Heart left ventricle (tissue), 16 donors: ENCODE measurements at regions not wholly inside any gene's neighbourhood (a gene's known extent, or its start where the extent isn't known, plus 50 kb on each side); places are given as distances from the start of the nearest gene placed in this dataset.

ENCODE experiments used
- ATAC-seq, 4 donors: fragments of 200-7000 bp; cut with Tn5 transposase; one replicate each; pipeline ENCODE4 v1.9.1; 2020 to 2022; ENCODE audit warnings: moderate library complexity in 4 of 4, mild to moderate bottlenecking in 3 of 4, moderate number of reproducible peaks in 1 of 4
- DNase-seq, 5 donors: peaks; one replicate each; pipeline ENCODE4 v3.0.0-alpha.2; 2020
- H3K27ac ChIP-seq, 12 donors: fragments of 200-600 bp; sonication (generic) in 4 of 12; one replicate each; pipeline versions ENCODE4 v1.5.0 to v1.8.0; 2016 to 2022; ENCODE audit warnings: mild to moderate bottlenecking in 2 of 12
- H3K27me3 ChIP-seq, 9 donors: fragments of 200-600 bp; sonication (generic) in 2 of 9; one replicate each; pipeline versions ENCODE4 v1.5.1 to v1.8.0; 2016 to 2022; ENCODE audit warnings: mild to moderate bottlenecking in 3 of 9
- H3K36me3 ChIP-seq, 9 donors: fragments of 200-600 bp; sonication (generic) in 2 of 9; one replicate each; pipeline versions ENCODE4 v1.5.0 to v1.8.0; 2018 to 2022; ENCODE audit warnings: mild to moderate bottlenecking in 2 of 9
- H3K4me1 ChIP-seq, 12 donors: fragments of 200-600 bp; sonication (generic) in 4 of 12; one replicate each; pipeline versions ENCODE4 v1.5.0 to v1.8.0; 2016 to 2022; ENCODE audit warnings: mild to moderate bottlenecking in 3 of 12
- H3K4me3 ChIP-seq, 12 donors: fragments of 200-600 bp; sonication (generic) in 4 of 12; one replicate each; pipeline versions ENCODE4 v1.5.0 to v1.8.0; 2017 to 2022; ENCODE audit warnings: mild to moderate bottlenecking in 9 of 12, moderate library complexity in 4 of 12
- H3K9me3 ChIP-seq, 12 donors: fragments of 200-600 bp; sonication (generic) in 4 of 12; one replicate each; pipeline versions ENCODE4 v1.5.0 to v1.8.0; 2016 to 2022; ENCODE audit warnings: mild to moderate bottlenecking in 1 of 12
- CTCF ChIP-seq, 12 donors: fragments of 200-600 bp; sonication (generic) in 4 of 12; IDR thresholded peaks; one replicate each; pipeline versions ENCODE4 v1.5.0 to v1.8.0; 2018 to 2022; ENCODE audit warnings: antibody characterized with exemption in 12 of 12, mild to moderate bottlenecking in 5 of 12
- POLR2A ChIP-seq, 2 donors: fragments of 450-650 bp; IDR thresholded peaks; one replicate each; pipeline ENCODE4 v1.6.1; 2017; ENCODE audit warnings: antibody characterized with exemption in 2 of 2, mild to moderate bottlenecking in 2 of 2, moderate library complexity in 2 of 2
- WGBS, 4 donors: extraction: QIAGEN DNeasy Blood & Tissue Kit in 2 of 4; methylation state at CpG; one replicate each; pipeline versions ENCODE4 v1.1.5 to v1.1.7; 2013 to 2018; 5-methylcytosine and 5-hydroxymethylcytosine counted together
- intact Hi-C, 10 donors: fragments of 100-400 bp; cut with DNase I; formaldehyde crosslinking; loops; one replicate each; pipeline versions ENCODE4 v1.11.1 to v1.14.2; 2022
- donor health status: ischemic (EF 13 %, LVEDD 7.1; RV severe dilation, severe dysfunction).
- donor health status: healthy with polysubstance abuse.
- donor health status: DM: no; HTN: yes; CAD: no.
- donor health status: DM: no; HTN: no; CAD: no.
- donor health status: ischemic (EF 25% LVEDD 6.9; RV normal size, moderate dysfunction).
- donor health status: ischemic (EF 25% LVEDD 5.7; RV mildly dilated, moderate dysfunction).
- donor health status: healthy.
- donor health status: DM: yes; HTN: yes; CAD: no.
- donor health status: ischemic (EF 35%, LVEDD 5.7; RV mildly dilated, moderate dysfunction).
- donor health status: nonischemic (EF 11% LVEDD 7.7; RV severe dilation, severe dysfunction).
- donor health status: DM: yes; HTN: yes; CAD: no.
- donor health status: PGD.
- donor health status: ischemic (EF 29% LVEDD 5.4; RV normal size, mild dysfunction).
- donor health status: nonischemic (EF 23%, LVEDD 6.1; RV moderate dilation, normal function).

GRCh38 chr2:30348825-30349224 is 98.2 kb upstream of the LCLAT1 start:
- Histone ChIP-seq H3K4me1 (peaks cover 10 to 67% (median 46%) of the 10 kb centered on the region in 12 donors), H3K27me3 (no peaks in the 10 kb centered on the region), H3K27ac (peak overlapping the region in 11 of 12 donors; percentile 9 to 96 (median 85)), H3K4me3 (peak overlapping the region in 8 of 12 donors; percentile 45 to 63 (median 54)), H3K36me3 (peaks cover 0 to 7% (median 0%) of the 10 kb centered on the region in 9 donors), H3K9me3 (no peaks in the 10 kb centered on the region)
- 83 to 90% (median 85%) methylated on average over 3 of the region's 3 CpGs for WGBS, 4 donors
- intact Hi-C loops: loop anchor here in 7 of 10 donors (2.0 to 10.0 kb wide), 10 partner anchors 58 to 358 kb away; partner anchors contain the start of genes LBH (in 4 of the 7) and LCLAT1 (in 1 of the 7)
- ATAC-seq: peak in 2 of 4 donors; percentile 8 to 22
- peak in 1 of 5 donors; percentile 49 for DNase-seq
- no peak for TF ChIP-seq POLR2A (IDR thresholded peaks at IDR 0.05)

- no peak for ATAC-seq
- 65 to 83% (median 73%) methylated on average over 7 of the region's 7 CpGs for WGBS, 4 donors
- no peaks in the 10 kb centered on the region for H3K9me3 ChIP-seq
- DNase-seq: no peak
- TF ChIP-seq POLR2A (IDR thresholded peaks at IDR 0.05) (no peak), CTCF (IDR thresholded peaks at IDR 0.05) (no peak)
- intact Hi-C loops: loop anchor here in 7 of 10 donors (2.0 to 10.0 kb wide), 12 partner anchors 58 to 358 kb away; partner anchors contain the start of genes LBH (in 4 of the 7) and LCLAT1 (in 2 of the 7)
- H3K4me3 ChIP-seq: no peak overlapping the region
- H3K27me3 ChIP-seq: no peaks in the 10 kb centered on the region
- peaks cover 0 to 7% (median 0%) of the 10 kb centered on the region in 9 donors for H3K36me3 ChIP-seq
- peak overlapping the region in 11 of 12 donors; percentile 18 to 96 (median 85) for H3K27ac ChIP-seq
- H3K4me1 ChIP-seq: peaks cover 10 to 72% (median 46%) of the 10 kb centered on the region in 12 donors
Measured at GRCh38 chr2:30349691-30350090, 97.4 kb upstream of the LCLAT1 start.

- intact Hi-C loops: loop anchor here in 1 of 10 donors (10.0 kb wide), 2 partner anchors 94 to 354 kb away; partner anchors contain the start of gene LCLAT1
- Histone ChIP-seq H3K9me3 (no peaks in the 10 kb centered on the region), H3K4me3 (peak overlapping the region in 1 of 12 donors; percentile 4), H3K27me3 (no peaks in the 10 kb centered on the region), H3K36me3 (peaks cover 0 to 7% (median 0%) of the 10 kb centered on the region in 9 donors), H3K27ac (peak overlapping the region in 11 of 12 donors; percentile 59 to 96 (median 84)), H3K4me1 (peaks cover 10 to 62% (median 39%) of the 10 kb centered on the region in 12 donors)
- 5 to 15% (median 11%) methylated on average over 9 of the region's 9 CpGs for WGBS, 4 donors
- peak; percentile 77 to 84 (median 81) for DNase-seq
- TF ChIP-seq POLR2A (IDR thresholded peaks at IDR 0.05): no peak
- TF ChIP-seq CTCF (IDR thresholded peaks at IDR 0.05): no peak
- peak in 2 of 4 donors; percentile 21 to 47 for ATAC-seq
Measured at GRCh38 chr2:30351116-30351515, 95.9 kb upstream of the LCLAT1 start.

- Histone ChIP-seq H3K36me3 (peaks cover 0 to 7% (median 0%) of the 10 kb centered on the region in 9 donors), H3K27ac (peak overlapping the region in 11 of 12 donors; percentile 59 to 96 (median 84)), H3K4me1 (peaks cover 10 to 56% (median 34%) of the 10 kb centered on the region in 12 donors), H3K9me3 (no peaks in the 10 kb centered on the region), H3K27me3 (no peaks in the 10 kb centered on the region), H3K4me3 (no peak overlapping the region)
- peak in 1 of 5 donors; percentile 41 for DNase-seq
- intact Hi-C loops: loop anchor here in 1 of 10 donors (10.0 kb wide), 2 partner anchors 93 to 353 kb away; partner anchors contain the start of gene LCLAT1
- whole genome bisulfite sequencing, 4 donors: 68 to 80% (median 74%) methylated on average over 2 to 3 of the region's 3 CpGs
- peak in 1 of 4 donors; percentile 70 for ATAC-seq
- TF ChIP-seq CTCF (IDR thresholded peaks at IDR 0.05) (no peak), POLR2A (IDR thresholded peaks at IDR 0.05) (no peak)
Measured at GRCh38 chr2:30351949-30352348, 95.1 kb upstream of the LCLAT1 start.
